ENCODE measurements at regions not wholly inside any gene's neighbourhood (a gene's known extent, or its start where the extent isn't known, plus 50 kb on each side); places are given as distances from the start of the nearest gene placed in this dataset.

DNA sequence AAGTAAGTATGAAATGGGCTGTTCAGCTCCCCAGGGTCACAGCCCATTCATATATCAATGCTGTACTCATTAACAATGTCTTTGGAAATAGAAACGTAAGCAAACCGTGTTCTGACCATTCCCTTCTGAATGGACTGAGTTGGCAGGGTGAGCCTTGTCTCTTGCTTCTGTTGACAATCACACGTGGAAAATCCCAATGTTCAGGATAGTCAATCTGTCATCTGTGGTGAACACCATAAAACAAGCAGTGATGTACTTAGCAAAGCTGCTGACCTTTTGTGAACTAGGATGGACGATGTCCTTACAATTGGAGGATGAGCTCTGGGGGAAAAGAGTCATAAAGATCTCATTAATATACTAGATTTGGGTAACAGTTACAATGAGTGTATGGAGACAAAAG is 109.6 kb upstream of the PAQR3 start:
- H3K4me1 Mint-ChIP-seq = no peaks in the 10 kb centered on the region; a peak in 1 of 4 replicates
- no peaks in the 10 kb centered on the region; the same call in 1 of the 2 replicates for H3K79me2 ChIP-seq (ENCODE audit: insufficient read depth, low read length)

More for the DNA sequence above, 109.6 kb upstream of the PAQR3 start:
- no peak overlapping the region for H2BK20ac ChIP-seq (ENCODE audit: low read depth, low read length, poor library complexity, severe bottlenecking)
- no peak overlapping the region for H2AK5ac ChIP-seq (ENCODE audit: insufficient read length, low read length)
- H3K18ac ChIP-seq (ENCODE audit: insufficient read length, low read depth, low read length) = no peak overlapping the region
- H4K91ac ChIP-seq (ENCODE audit: insufficient read length, low read depth, low read length) = no peak overlapping the region
- no peak overlapping the region for H3K23ac ChIP-seq (ENCODE audit: insufficient read length, low read depth, low read length)
- no peak overlapping the region for H3T11ph ChIP-seq (ENCODE audit: low read length)
- Mint-ChIP-seq H3K27ac (no peak overlapping the region), H3K9me3 (no peaks in the 10 kb centered on the region), H3K4me3 (no peak overlapping the region), H3K27me3 (ENCODE audit: low read depth) (no peaks in the 10 kb centered on the region), H3K36me3 (ENCODE audit: insufficient read depth in 1 of 3, low read depth in 3 of 3) (no peaks in the 10 kb centered on the region)
- H2BK120ac ChIP-seq (ENCODE audit: low read depth, low read length, poor library complexity, severe bottlenecking) = no peak overlapping the region
- DNase-seq = no peak
- no peak overlapping the region for H3K4me2 ChIP-seq (ENCODE audit: insufficient read depth, insufficient read length, low read length)
- H2BK5ac ChIP-seq (ENCODE audit: insufficient read length, low read length) = no peak overlapping the region
- H3K9me3 ChIP-seq (ENCODE audit: control insufficient read depth, low read depth, low read length) = no peaks in the 10 kb centered on the region
- H3K23me2 ChIP-seq (ENCODE audit: insufficient read length, low read depth, low read length, poor library complexity, severe bottlenecking) = no peaks in the 10 kb centered on the region
- no peaks in the 10 kb centered on the region for H3K79me1 ChIP-seq (ENCODE audit: insufficient read depth, low read depth, low read length, poor library complexity, severe bottlenecking)
- H4K8ac ChIP-seq (replicated peaks; ENCODE audit: insufficient read length, low read depth, low read length) = no peak overlapping the region
- H2AFZ ChIP-seq (ENCODE audit: low read length) = no peak overlapping the region
- H2BK12ac ChIP-seq (ENCODE audit: insufficient read length, low read depth, low read length) = no peak overlapping the region
- H2BK15ac ChIP-seq (ENCODE audit: low read depth, low read length) = no peak overlapping the region
- no peak for TF ChIP-seq CTCF (conservative IDR thresholded peaks at IDR 0.05)
- no peak overlapping the region for H3K27ac ChIP-seq (ENCODE audit: insufficient read length, low read depth, low read length)
- WGBS (ENCODE audit: extremely low coverage, insufficient read length, low lambda C conversion rate) = no CpG with 5 or more reads among the region's 4 CpGs
- H3K4me1 ChIP-seq (ENCODE audit: insufficient read depth, low read length) = no peaks in the 10 kb centered on the region
- no peak overlapping the region for H3K14ac ChIP-seq (ENCODE audit: insufficient read depth, low read length)
- H3K9ac ChIP-seq (ENCODE audit: extremely low read depth, insufficient read length, low read length) = no peak overlapping the region
- H4K20me1 ChIP-seq (ENCODE audit: control insufficient read depth, insufficient read depth, insufficient read length) = no peaks in the 10 kb centered on the region
- H3K27me3 ChIP-seq (ENCODE audit: insufficient read depth, low read length) = no peaks in the 10 kb centered on the region
- H3K56ac ChIP-seq (ENCODE audit: insufficient read length, low read depth, low read length) = no peak overlapping the region
- H3K4ac ChIP-seq (ENCODE audit: low read depth, low read length) = no peak overlapping the region
- no peak overlapping the region for H4K5ac ChIP-seq (ENCODE audit: insufficient read length, low read depth, low read length)

Data from H9 (cell line).